ENCODE measurements at regions not wholly inside any gene's neighbourhood (a gene's known extent, or its start where the extent isn't known, plus 50 kb on each side); places are given as distances from the start of the nearest gene placed in this dataset.

DNA sequence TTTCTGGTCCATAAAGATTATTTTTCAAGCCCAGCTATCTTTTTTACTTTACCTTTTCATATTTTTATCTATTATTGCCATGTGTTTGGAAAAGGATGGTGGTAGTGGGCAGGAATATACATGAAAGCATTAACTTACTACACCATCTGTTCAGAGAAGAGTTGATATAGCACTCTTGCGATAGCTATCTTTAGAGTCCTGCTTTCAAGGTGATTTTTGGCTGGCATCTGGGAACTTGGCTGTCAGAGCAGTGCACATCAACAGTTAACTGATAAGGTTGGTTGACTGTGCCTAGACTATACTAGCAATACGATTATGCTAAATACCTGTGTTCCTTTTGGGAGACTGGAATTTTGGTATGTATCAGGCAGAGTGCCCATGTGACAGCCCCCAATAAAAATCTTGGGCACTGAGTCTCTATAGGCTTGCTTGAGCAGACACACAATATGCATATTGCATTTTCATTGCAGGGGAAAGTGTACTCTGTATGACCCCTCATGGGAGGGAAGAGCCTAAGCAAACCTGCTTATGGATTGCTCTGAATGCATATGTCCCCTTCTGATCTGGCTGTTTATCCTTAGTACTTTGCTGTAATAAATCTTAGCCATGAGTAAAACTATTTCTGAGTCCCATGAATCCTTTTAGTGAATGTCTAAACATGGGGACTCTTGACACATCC lies 227.6 kb upstream of the C9orf72 start:
- TF ChIP-seq, protein P1, sequence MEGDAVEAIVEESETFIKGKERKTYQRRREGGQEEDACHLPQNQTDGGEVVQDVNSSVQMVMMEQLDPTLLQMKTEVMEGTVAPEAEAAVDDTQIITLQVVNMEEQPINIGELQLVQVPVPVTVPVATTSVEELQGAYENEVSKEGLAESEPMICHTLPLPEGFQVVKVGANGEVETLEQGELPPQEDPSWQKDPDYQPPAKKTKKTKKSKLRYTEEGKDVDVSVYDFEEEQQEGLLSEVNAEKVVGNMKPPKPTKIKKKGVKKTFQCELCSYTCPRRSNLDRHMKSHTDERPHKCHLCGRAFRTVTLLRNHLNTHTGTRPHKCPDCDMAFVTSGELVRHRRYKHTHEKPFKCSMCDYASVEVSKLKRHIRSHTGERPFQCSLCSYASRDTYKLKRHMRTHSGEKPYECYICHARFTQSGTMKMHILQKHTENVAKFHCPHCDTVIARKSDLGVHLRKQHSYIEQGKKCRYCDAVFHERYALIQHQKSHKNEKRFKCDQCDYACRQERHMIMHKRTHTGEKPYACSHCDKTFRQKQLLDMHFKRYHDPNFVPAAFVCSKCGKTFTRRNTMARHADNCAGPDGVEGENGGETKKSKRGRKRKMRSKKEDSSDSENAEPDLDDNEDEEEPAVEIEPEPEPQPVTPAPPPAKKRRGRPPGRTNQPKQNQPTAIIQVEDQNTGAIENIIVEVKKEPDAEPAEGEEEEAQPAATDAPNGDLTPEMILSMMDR (IDR thresholded peaks at IDR 0.05), result no peak
- TF ChIP-seq POLR2A (IDR thresholded peaks at IDR 0.05), result no peak
- intact Hi-C loops (cut with DNase I; ENCODE audit: low total_unique reads), result no loop called here
- WGBS, 2 donors, result 60 to 72% methylated on average over 2 of the region's 2 CpGs
- DNase-seq (ENCODE audit: low spot score in 2 of 2), result no peak
- no peak overlapping the region for H3K4me3 ChIP-seq (ENCODE audit: low read depth, poor library complexity, severe bottlenecking)

DNA sequence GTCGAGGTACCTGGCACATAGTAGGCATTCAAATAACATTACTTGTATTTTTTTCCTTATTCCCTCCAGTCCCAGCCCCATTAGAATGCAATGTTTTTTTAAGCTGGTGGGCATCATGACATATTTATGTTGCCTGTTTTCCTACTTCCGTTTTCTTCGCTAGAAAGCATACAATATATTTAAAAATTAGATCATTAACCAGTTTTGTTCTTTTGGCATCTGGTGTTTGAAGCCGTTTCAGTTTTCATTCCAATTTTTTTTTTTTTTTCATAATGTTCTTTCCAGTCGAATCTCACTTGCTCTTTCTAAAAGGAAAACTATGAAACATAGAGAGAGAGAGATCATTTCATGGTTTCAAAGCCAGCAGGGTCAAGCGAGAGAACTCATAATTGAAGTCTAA lies 228.3 kb upstream of the C9orf72 start:
- H3K4me3 ChIP-seq (ENCODE audit: low read depth, poor library complexity, severe bottlenecking), result no peak overlapping the region
- intact Hi-C loops (cut with DNase I; ENCODE audit: low total_unique reads), result no loop called here
- TF ChIP-seq, protein P1 (IDR thresholded peaks at IDR 0.05), result no peak
- no peak for TF ChIP-seq POLR2A (IDR thresholded peaks at IDR 0.05)
- DNase-seq (ENCODE audit: low spot score in 2 of 2), result no peak
- 60 to 65% methylated on average over 6 of the region's 6 CpGs for whole genome bisulfite sequencing, 2 donors

DNA sequence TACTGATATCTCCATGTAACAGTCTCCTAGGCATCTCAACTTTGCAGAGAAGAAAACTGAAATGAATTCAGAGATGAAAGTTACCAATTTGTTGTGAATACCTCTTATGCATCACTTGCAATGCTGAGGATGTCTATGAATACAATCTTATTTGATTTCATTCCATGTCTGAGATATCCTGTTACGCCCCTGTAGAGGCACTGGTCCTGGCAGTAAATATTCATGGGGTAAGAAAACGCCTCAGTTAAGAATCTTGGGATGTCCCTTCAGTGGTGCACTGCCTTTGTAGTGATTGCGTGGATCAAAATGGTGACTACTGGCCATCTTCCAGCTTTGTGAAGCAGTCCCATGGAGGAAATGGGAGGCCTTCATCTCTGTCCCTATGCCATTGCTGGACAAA lies 229.1 kb upstream of the C9orf72 start:
- H3K4me3 ChIP-seq (ENCODE audit: low read depth, poor library complexity, severe bottlenecking), result no peak overlapping the region
- TF ChIP-seq, protein P1 (IDR thresholded peaks at IDR 0.05), result no peak
- no peak for TF ChIP-seq POLR2A (IDR thresholded peaks at IDR 0.05)
- WGBS, 2 donors, result 85 to 92% methylated on average over 3 of the region's 3 CpGs
- intact Hi-C loops (cut with DNase I; ENCODE audit: low total_unique reads), result no loop called here
- no peak for DNase-seq (ENCODE audit: low spot score in 2 of 2)

DNA sequence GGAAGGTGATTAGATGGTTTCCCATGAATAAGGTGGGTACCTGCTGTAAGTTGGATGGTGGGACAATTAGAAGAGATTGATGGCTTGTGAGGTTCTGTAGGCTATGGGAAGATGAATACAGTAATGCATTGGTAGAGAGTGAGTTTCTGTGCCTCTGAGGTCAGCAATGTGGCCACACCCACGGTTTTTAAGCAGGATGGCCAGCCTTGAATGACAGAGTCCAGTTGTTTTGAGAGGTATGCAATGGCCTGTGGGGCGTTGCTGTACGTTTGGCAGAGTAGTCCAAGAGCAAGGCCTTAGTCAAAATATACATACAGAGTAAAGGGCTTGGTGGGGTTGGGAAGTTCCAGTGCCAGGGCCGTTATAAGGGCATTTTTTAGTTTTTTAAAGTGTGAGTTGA lies 235.6 kb upstream of the C9orf72 start:
- intact Hi-C loops (cut with DNase I; ENCODE audit: low total_unique reads), result no loop called here
- no peak for DNase-seq (ENCODE audit: low spot score in 2 of 2)
- H3K4me3 ChIP-seq (ENCODE audit: low read depth, poor library complexity, severe bottlenecking), result no peak overlapping the region
- no peak for TF ChIP-seq POLR2A (IDR thresholded peaks at IDR 0.05)
- TF ChIP-seq, protein P1 (IDR thresholded peaks at IDR 0.05), result no peak
- 75 to 82% methylated on average over 4 of the region's 4 CpGs for WGBS, 2 donors

DNA sequence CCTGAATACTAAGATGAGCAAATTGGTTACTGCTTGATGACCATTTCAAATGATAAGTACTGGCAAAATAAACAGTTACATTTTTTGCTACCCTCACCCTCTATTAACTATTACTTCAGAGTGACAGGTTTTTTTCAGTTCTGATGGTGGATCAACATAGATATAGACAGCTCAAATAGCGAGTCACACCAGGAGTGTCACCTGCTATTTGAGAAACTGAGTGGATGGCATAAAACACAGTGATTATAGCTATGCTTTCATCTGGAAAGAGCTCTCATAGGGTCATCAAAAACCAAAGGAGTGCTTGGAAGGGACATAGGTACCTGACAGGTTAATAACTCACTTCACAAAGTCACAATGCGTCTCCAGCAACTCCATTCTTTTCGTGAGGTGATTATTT lies 244.5 kb upstream of the C9orf72 start:
- H3K4me3 ChIP-seq (ENCODE audit: low read depth, poor library complexity, severe bottlenecking), result no peak overlapping the region
- intact Hi-C loops (cut with DNase I; ENCODE audit: low total_unique reads), result no loop called here
- DNase-seq (ENCODE audit: low spot score in 2 of 2), result no peak

More for the DNA sequence above, 244.5 kb upstream of the C9orf72 start:
- whole genome bisulfite sequencing, 2 donors, result 87 to 89% methylated on average over 3 of the region's 3 CpGs
- TF ChIP-seq, protein P1 (IDR thresholded peaks at IDR 0.05), result no peak
- TF ChIP-seq POLR2A (IDR thresholded peaks at IDR 0.05), result no peak

Measured in lower leg skin (tissue), 4 donors.